ENCODE measurements at regions not wholly inside any gene's neighbourhood (a gene's known extent, or its start where the extent isn't known, plus 50 kb on each side); places are given as distances from the start of the nearest gene placed in this dataset.
A peak's percentile ranks its signal among the peaks of the same experiment; 100 is the strongest.

DNA sequence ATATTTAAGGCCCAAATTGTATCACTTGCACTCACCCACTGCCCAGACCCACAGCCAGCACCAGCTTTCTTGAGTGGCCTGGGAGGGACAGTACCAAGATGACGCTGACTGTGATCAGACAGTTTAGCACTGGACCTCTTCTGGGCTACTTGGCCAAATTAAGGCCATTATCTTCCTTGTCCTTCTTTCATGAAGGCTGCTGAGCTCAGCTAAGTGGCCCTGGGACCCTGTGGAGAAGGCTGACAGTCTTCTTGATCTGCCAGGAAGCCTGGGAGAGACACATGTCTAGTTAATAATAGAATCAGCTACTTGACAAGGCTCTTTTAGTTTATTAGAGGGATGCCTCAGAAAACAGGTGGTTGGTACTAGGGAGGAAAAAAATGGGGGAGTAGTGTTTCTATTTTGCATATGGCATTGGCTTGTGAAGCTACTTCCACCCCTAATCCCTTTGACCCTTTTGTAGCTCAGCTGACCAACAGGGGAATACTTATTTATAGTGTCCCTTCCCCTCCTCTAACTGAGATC lies 127.9 kb upstream of the NTM start:
- H3K27me3 ChIP-seq (ENCODE audit: control insufficient read depth, insufficient read depth, low read length), result peaks cover 2% of the 10 kb centered on the region; the same call in 1 of the 2 replicates
- CTCF ChIA-PET, result no interaction called here

DNA sequence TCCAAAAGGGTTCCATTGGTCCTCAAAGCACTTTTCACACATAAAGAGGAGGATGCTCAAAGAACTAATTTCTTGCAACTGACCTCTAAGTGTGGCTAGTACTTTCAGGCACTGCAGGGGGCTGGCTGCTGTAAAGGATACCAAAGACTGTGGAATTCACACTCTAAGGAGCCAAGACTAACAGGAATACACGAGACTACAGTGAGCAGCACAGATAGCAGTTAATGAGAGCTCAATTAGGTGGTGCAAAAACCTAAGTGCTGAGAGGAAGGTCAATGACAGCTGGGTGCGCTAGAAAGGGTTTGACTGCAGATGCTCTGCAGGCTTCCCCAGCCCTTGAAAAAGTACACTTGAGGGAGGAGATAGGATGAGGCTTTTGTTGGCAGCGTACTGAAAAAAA lies 124.3 kb upstream of the NTM start:
- ChIA-PET CTCF (interaction anchor here (1.6 kb wide), 1 partner anchor 221 kb away, joined by 4 read pairs; no protein-coding TSS in a partner anchor), POLR2A (no interaction called here)
- Histone ChIP-seq H3K36me3 (ENCODE audit: control insufficient read depth, insufficient read depth, low read length) (no peaks in the 10 kb centered on the region), H3K4me3 (ENCODE audit: low read depth, low read length) (no peak overlapping the region), H3K27me3 (ENCODE audit: control insufficient read depth, insufficient read depth, low read length) (no peaks in the 10 kb centered on the region; the same call in 1 of the 2 replicates)
- DNase-seq (ENCODE audit: low read depth), result no peak
- TF ChIP-seq CTCF (IDR thresholded peaks at IDR 0.05; ENCODE audit: insufficient read depth, low read depth, low read length), result no peak

More for the DNA sequence above, 127.9 kb upstream of the NTM start:
- POLR2A ChIA-PET, result no interaction called here
- Histone ChIP-seq H3K36me3 (ENCODE audit: control insufficient read depth, insufficient read depth, low read length) (no peaks in the 10 kb centered on the region), H3K4me3 (ENCODE audit: low read depth, low read length) (no peak overlapping the region)
- TF ChIP-seq CTCF (IDR thresholded peaks at IDR 0.05; ENCODE audit: insufficient read depth, low read depth, low read length), result no peak
- DNase-seq (ENCODE audit: low read depth), result no peak

DNA sequence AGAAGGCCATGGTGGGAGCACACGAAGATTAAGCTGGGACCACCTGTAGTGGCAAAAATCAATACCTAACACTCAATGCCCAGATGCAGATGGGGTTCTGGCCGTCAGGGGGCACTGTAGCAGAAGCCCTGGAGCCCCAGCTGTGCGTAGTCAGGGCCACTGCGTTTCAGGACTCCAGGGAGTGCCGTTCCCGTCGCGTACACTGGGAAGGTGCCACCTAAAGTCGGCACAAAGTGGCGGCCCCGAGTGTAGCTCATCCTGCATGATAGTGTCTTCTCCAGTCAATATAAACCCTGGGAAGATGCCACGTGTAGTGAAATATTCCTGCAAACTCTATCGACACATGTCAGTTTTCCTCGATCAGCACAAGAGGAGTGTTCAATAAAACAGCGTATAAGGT lies 123.8 kb upstream of the NTM start:
- no peak overlapping the region for H3K4me3 ChIP-seq (ENCODE audit: low read depth, low read length)
- ChIA-PET POLR2A (no interaction called here), CTCF (interaction anchor here (1.6 kb wide), 1 partner anchor 221 kb away, joined by 4 read pairs; no protein-coding TSS in a partner anchor)
- no peaks in the 10 kb centered on the region for H3K36me3 ChIP-seq (ENCODE audit: control insufficient read depth, insufficient read depth, low read length)
- TF ChIP-seq CTCF (IDR thresholded peaks at IDR 0.05; ENCODE audit: insufficient read depth, low read depth, low read length), result peak; percentile 28; the same call in 1 of the 2 replicates
- no peaks in the 10 kb centered on the region; the same call in 1 of the 2 replicates for H3K27me3 ChIP-seq (ENCODE audit: control insufficient read depth, insufficient read depth, low read length)
- DNase-seq (ENCODE audit: low read depth), result no peak

- ChIA-PET POLR2A (no interaction called here), CTCF (no interaction called here)
- peaks cover 1% of the 10 kb centered on the region for H3K27me3 ChIP-seq (ENCODE audit: control insufficient read depth, insufficient read depth, low read length)
- DNase-seq (ENCODE audit: low read depth), result no peak
- no peaks in the 10 kb centered on the region for H3K36me3 ChIP-seq (ENCODE audit: control insufficient read depth, insufficient read depth, low read length)
- no peak for TF ChIP-seq CTCF (IDR thresholded peaks at IDR 0.05; ENCODE audit: insufficient read depth, low read depth, low read length)
- H3K4me3 ChIP-seq (ENCODE audit: low read depth, low read length), result no peak overlapping the region
Measured at GRCh38 chr11:131248588-131248987, 121.8 kb upstream of the NTM start.

- no peak for TF ChIP-seq CTCF (IDR thresholded peaks at IDR 0.05; ENCODE audit: insufficient read depth, low read depth, low read length)
- CTCF ChIA-PET, result interaction anchor here (1.3 kb wide), 1 partner anchor 189 kb away, joined by 3 read pairs; no protein-coding TSS in a partner anchor
- DNase-seq (ENCODE audit: low read depth), result no peak
Measured at GRCh38 chr11:131253142-131253655, 117.2 kb upstream of the NTM start.

More at GRCh38 chr11:131253142-131253655, 117.2 kb upstream of the NTM start:
- H3K27me3 ChIP-seq (ENCODE audit: control insufficient read depth, insufficient read depth, low read length), result peaks cover 1% of the 10 kb centered on the region
- POLR2A ChIA-PET, result no interaction called here
- H3K4me3 ChIP-seq (ENCODE audit: low read depth, low read length), result no peak overlapping the region
- H3K36me3 ChIP-seq (ENCODE audit: control insufficient read depth, insufficient read depth, low read length), result no peaks in the 10 kb centered on the region
